GM12872 (cell line): ENCODE measurements at regions not wholly inside any gene's neighbourhood (a gene's known extent, or its start where the extent isn't known, plus 50 kb on each side); places are given as distances from the start of the nearest gene placed in this dataset.

ENCODE experiments used
- CTCF ChIP-seq: IDR thresholded peaks from 3 replicates; pipeline ENCODE4 v1.5.1; 2011; ENCODE audit warnings: low read depth, mild to moderate bottlenecking, low read length, moderate library complexity; ENCODE audit not compliant: insufficient read depth

- TF ChIP-seq CTCF, result no peak
Observed at GRCh38 chr16:66264311-66265047, 102.0 kb upstream of the CDH5 start.

- TF ChIP-seq CTCF, result no peak
Observed at GRCh38 chr16:66263973-66264310, 102.5 kb upstream of the CDH5 start.

- TF ChIP-seq CTCF, result no peak
Observed at GRCh38 chr16:66263168-66263972, 103.1 kb upstream of the CDH5 start.

GRCh38 chr16:66262253-66263167 is 104.0 kb upstream of the CDH5 start:
- no peak for TF ChIP-seq CTCF

GRCh38 chr16:66261826-66262225 is 104.7 kb upstream of the CDH5 start:
- TF ChIP-seq CTCF, result no peak

- no peak for TF ChIP-seq CTCF
Observed at GRCh38 chr16:66260522-66261254, 105.8 kb upstream of the CDH5 start.
